Gastroesophageal sphincter (tissue), 4 donors: ENCODE measurements at regions not wholly inside any gene's neighbourhood (a gene's known extent, or its start where the extent isn't known, plus 50 kb on each side); places are given as distances from the start of the nearest gene placed in this dataset.

Source experiments
- ATAC-seq: fragments of 150-250 bp; one replicate; pipeline ENCODE4 v1.9.1; 2016; ENCODE audit warnings: mild to moderate bottlenecking, moderate library complexity
- H3K27ac ChIP-seq, 4 donors: fragments of 200-600 bp; sonication (generic) in 3 of 4; 1 replicate in 3 of 4; 2 replicates in 1 of 4; pipeline ENCODE4 v1.5.1; 2016 to 2019
- H3K27me3 ChIP-seq: fragments of 200-600 bp; sonication (generic); one replicate; pipeline ENCODE4 v1.5.1; 2019
- H3K36me3 ChIP-seq, 2 donors: fragments of 200-600 bp; sonication (generic); one replicate each; pipeline ENCODE4 v1.5.1; 2019; ENCODE audit warnings: control low read depth in 1 of 2
- H3K4me1 ChIP-seq, 3 donors: fragments of 200-600 bp; sonication (generic); 1 replicate in 2 of 3; 2 replicates in 1 of 3; pipeline ENCODE4 v1.5.1; 2016 to 2019; ENCODE audit warnings: control low read depth in 2 of 3
- H3K4me3 ChIP-seq, 2 donors: fragments of 200-600 bp; sonication (generic); one replicate each; pipeline ENCODE4 v1.5.1; 2019; ENCODE audit warnings: mild to moderate bottlenecking in 1 of 2, moderate library complexity in 1 of 2
- H3K9me3 ChIP-seq, 3 donors: fragments of 200-600 bp; sonication (generic); one replicate each; pipeline ENCODE4 v1.5.1; 2017 to 2019; ENCODE audit warnings: control low read depth in 2 of 3
- EP300 ChIP-seq: sonication (generic); formaldehyde crosslinking; IDR thresholded peaks from one replicate; pipeline ENCODE4 v1.6.1; 2017; ENCODE audit warnings: antibody characterized with exemption, mild to moderate bottlenecking
- POLR2A ChIP-seq, 2 donors: fragments of 450-650 bp; IDR thresholded peaks; one replicate each; pipeline ENCODE4 v1.6.1; 2017; ENCODE audit warnings: antibody characterized with exemption in 2 of 2, mild to moderate bottlenecking in 2 of 2, moderate library complexity in 1 of 2
- POLR2AphosphoS5 ChIP-seq: sonication (generic); formaldehyde crosslinking; IDR thresholded peaks from one replicate; pipeline ENCODE4 v1.6.1; 2017; ENCODE audit warnings: antibody characterized with exemption
- WGBS, 2 donors: methylation state at CpG; one replicate each; pipeline ENCODE4 v1.1.5; 2018; ENCODE audit warnings: low coverage in 1 of 2; 5-methylcytosine and 5-hydroxymethylcytosine counted together
- TF ChIP-seq, protein P1 (sequence below), 4 experiments: fragments of 200-600 bp in 2 of 4; fragments of 450-650 bp in 2 of 4; sonication (generic) in 1 of 4; IDR thresholded peaks; one replicate each; pipeline ENCODE4 v1.5.1; 2017 to 2019; ENCODE audit warnings: antibody characterized with exemption in 4 of 4, mild to moderate bottlenecking in 2 of 4, moderate library complexity in 2 of 4

GRCh38 chr5:148734518-148734917 lies 80.2 kb upstream of the HTR4 start:
- peaks cover 0 to 33% (median 5%) of the 10 kb centered on the region in 3 donors for H3K4me1 ChIP-seq
- ATAC-seq, result no peak

DNA sequence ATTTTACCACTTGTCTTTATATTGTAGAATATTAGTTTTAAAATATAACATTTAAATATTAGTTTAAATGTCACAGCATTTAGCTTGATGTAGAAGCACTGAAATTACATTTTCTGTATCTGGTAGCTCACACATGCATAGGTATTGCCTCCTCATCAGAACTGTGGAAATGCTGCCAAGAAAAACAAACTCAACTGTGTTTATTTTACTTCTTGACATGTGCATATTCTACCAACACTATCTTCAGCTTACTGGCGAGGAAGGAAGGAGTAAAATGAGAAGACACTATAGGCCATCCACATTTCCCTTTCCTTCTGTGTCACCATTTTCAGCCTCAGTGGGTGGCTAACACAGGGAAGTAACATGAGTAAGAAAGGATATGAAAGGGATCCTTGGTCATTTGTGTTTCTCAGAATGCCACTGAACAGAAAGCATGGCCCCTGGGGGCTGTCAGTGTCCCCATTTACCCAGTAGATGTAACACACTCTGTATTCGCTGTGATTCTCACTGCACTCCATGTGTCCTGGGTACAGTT lies 81.0 kb upstream of the HTR4 start:
- H3K27me3 ChIP-seq, result no peaks in the 10 kb centered on the region
- ATAC-seq, result no peak
- peaks cover 0 to 28% (median 2%) of the 10 kb centered on the region in 3 donors for H3K4me1 ChIP-seq
- 20 to 66% methylated on average over 1 to 2 of the region's 2 CpGs for WGBS, 2 donors
- no peak overlapping the region for H3K4me3 ChIP-seq
- no peak overlapping the region for H3K27ac ChIP-seq
- H3K36me3 ChIP-seq, result no peaks in the 10 kb centered on the region
- no peak for TF ChIP-seq EP300
- TF ChIP-seq, protein P1, sequence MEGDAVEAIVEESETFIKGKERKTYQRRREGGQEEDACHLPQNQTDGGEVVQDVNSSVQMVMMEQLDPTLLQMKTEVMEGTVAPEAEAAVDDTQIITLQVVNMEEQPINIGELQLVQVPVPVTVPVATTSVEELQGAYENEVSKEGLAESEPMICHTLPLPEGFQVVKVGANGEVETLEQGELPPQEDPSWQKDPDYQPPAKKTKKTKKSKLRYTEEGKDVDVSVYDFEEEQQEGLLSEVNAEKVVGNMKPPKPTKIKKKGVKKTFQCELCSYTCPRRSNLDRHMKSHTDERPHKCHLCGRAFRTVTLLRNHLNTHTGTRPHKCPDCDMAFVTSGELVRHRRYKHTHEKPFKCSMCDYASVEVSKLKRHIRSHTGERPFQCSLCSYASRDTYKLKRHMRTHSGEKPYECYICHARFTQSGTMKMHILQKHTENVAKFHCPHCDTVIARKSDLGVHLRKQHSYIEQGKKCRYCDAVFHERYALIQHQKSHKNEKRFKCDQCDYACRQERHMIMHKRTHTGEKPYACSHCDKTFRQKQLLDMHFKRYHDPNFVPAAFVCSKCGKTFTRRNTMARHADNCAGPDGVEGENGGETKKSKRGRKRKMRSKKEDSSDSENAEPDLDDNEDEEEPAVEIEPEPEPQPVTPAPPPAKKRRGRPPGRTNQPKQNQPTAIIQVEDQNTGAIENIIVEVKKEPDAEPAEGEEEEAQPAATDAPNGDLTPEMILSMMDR (IDR thresholded peaks at IDR 0.05), result no peak
- H3K9me3 ChIP-seq, result no peaks in the 10 kb centered on the region

More at GRCh38 chr5:148734518-148734917, 80.2 kb upstream of the HTR4 start:
- no peaks in the 10 kb centered on the region for H3K9me3 ChIP-seq
- no peak overlapping the region for H3K4me3 ChIP-seq
- no peaks in the 10 kb centered on the region for H3K36me3 ChIP-seq
- no peaks in the 10 kb centered on the region for H3K27me3 ChIP-seq
- TF ChIP-seq EP300 (no peak), POLR2AphosphoS5 (no peak), POLR2A (IDR thresholded peaks at IDR 0.05) (no peak)
- TF ChIP-seq, protein P1 (IDR thresholded peaks at IDR 0.05), result no peak
- no peak overlapping the region for H3K27ac ChIP-seq

GRCh38 chr5:148739023-148739422 lies 84.7 kb upstream of the HTR4 start:
- no peaks in the 10 kb centered on the region for H3K36me3 ChIP-seq
- H3K4me3 ChIP-seq, result no peak overlapping the region
- TF ChIP-seq POLR2A (IDR thresholded peaks at IDR 0.05) (no peak), POLR2AphosphoS5 (no peak), EP300 (no peak)
- TF ChIP-seq, protein P1 (IDR thresholded peaks at IDR 0.05), result no peak
- 82 to 88% methylated on average over 5 of the region's 5 CpGs for WGBS, 2 donors
- no peak overlapping the region for H3K27ac ChIP-seq
- H3K9me3 ChIP-seq, result no peaks in the 10 kb centered on the region
- no peak for ATAC-seq
- H3K27me3 ChIP-seq, result no peaks in the 10 kb centered on the region
- peaks cover 0 to 31% (median 3%) of the 10 kb centered on the region in 3 donors for H3K4me1 ChIP-seq

GRCh38 chr5:148739524-148739923 lies 85.2 kb upstream of the HTR4 start:
- WGBS, 2 donors, result 70% methylated on average over 2 of the region's 2 CpGs; no CpG with 5 or more reads in 1 of the 2 donors
- Histone ChIP-seq H3K9me3 (no peaks in the 10 kb centered on the region), H3K27ac (no peak overlapping the region), H3K36me3 (no peaks in the 10 kb centered on the region), H3K4me1 (peaks cover 0 to 31% (median 3%) of the 10 kb centered on the region in 3 donors), H3K27me3 (no peaks in the 10 kb centered on the region), H3K4me3 (no peak overlapping the region)
- no peak for ATAC-seq
- TF ChIP-seq, protein P1 (IDR thresholded peaks at IDR 0.05), result no peak
- TF ChIP-seq EP300 (no peak), POLR2AphosphoS5 (no peak), POLR2A (IDR thresholded peaks at IDR 0.05) (no peak)

- Histone ChIP-seq H3K9me3 (no peaks in the 10 kb centered on the region), H3K27ac (no peak overlapping the region)
- no peak for TF ChIP-seq POLR2AphosphoS5
- TF ChIP-seq, protein P1 (IDR thresholded peaks at IDR 0.05), result no peak
- TF ChIP-seq EP300, result no peak
- TF ChIP-seq POLR2A (IDR thresholded peaks at IDR 0.05), result no peak
These were observed 85.9 kb upstream of the HTR4 start for GRCh38 chr5:148740079-148740858.

More at GRCh38 chr5:148740079-148740858, 85.9 kb upstream of the HTR4 start:
- H3K4me3 ChIP-seq, result no peak overlapping the region
- no peaks in the 10 kb centered on the region for H3K36me3 ChIP-seq
- H3K27me3 ChIP-seq, result no peaks in the 10 kb centered on the region
- 70 to 77% methylated on average over 7 to 8 of the region's 8 CpGs for WGBS, 2 donors
- ATAC-seq, result no peak
- H3K4me1 ChIP-seq, result peaks cover 0 to 25% (median 3%) of the 10 kb centered on the region in 3 donors
